ENCODE measurements at regions not wholly inside any gene's neighbourhood (a gene's known extent, or its start where the extent isn't known, plus 50 kb on each side); places are given as distances from the start of the nearest gene placed in this dataset.

DNA sequence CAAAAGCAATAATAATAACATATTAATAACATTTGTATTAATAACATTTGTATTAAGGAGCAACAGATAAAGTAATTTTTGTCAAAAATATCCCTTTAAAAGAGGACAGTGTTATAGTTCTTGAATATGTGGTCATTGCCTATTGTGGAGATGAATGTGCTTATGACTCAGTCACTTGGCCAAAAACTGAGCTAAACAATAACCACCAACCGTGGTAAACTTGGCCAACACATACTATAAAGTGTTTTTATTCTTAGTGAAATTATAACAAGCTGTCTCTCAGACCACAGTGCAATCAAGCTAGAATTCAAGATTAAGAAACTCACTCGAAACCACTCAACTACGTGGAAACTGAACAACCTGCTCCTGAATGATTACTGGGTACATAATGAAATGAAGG lies 159.2 kb upstream of the PLPPR1 start:
- DNase-seq (no peak), ATAC-seq (no peak)
- H3K27me3 ChIP-seq (ENCODE audit: low read depth): no peaks in the 10 kb centered on the region
- intact Hi-C loops (cut with DNase I): no loop called here
- no peak overlapping the region for H3K4me3 ChIP-seq
- TF ChIP-seq, protein P1, sequence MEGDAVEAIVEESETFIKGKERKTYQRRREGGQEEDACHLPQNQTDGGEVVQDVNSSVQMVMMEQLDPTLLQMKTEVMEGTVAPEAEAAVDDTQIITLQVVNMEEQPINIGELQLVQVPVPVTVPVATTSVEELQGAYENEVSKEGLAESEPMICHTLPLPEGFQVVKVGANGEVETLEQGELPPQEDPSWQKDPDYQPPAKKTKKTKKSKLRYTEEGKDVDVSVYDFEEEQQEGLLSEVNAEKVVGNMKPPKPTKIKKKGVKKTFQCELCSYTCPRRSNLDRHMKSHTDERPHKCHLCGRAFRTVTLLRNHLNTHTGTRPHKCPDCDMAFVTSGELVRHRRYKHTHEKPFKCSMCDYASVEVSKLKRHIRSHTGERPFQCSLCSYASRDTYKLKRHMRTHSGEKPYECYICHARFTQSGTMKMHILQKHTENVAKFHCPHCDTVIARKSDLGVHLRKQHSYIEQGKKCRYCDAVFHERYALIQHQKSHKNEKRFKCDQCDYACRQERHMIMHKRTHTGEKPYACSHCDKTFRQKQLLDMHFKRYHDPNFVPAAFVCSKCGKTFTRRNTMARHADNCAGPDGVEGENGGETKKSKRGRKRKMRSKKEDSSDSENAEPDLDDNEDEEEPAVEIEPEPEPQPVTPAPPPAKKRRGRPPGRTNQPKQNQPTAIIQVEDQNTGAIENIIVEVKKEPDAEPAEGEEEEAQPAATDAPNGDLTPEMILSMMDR (IDR thresholded peaks at IDR 0.05): no peak
- no peaks in the 10 kb centered on the region for H3K4me1 ChIP-seq
- H3K9me3 ChIP-seq: no peaks in the 10 kb centered on the region
- no peak overlapping the region for H3K27ac ChIP-seq
- H3K36me3 ChIP-seq: no peaks in the 10 kb centered on the region

DNA sequence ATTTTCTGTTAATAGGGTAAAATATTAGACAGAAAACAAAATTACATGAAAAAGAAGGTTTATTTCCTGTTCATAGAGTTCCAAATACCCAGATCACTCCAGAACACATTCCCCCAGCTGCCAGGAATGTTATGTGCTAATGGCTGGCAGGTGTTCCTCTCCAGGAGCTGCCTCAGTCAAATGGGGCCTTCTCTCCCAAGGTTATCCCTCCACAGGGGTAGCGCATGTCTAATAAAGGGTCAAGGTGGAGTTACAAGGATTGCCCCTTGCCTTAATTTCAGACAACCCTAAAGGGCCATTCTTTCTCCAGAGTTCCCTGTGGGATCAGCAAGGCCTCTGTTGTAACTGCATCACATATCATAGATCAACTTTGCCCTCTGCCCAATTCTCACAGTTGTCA lies 148.6 kb upstream of the PLPPR1 start:
- H3K27me3 ChIP-seq (ENCODE audit: low read depth): no peaks in the 10 kb centered on the region
- no peaks in the 10 kb centered on the region for H3K4me1 ChIP-seq
- TF ChIP-seq, protein P1 (IDR thresholded peaks at IDR 0.05): no peak
- intact Hi-C loops (cut with DNase I): no loop called here
- DNase-seq: no peak
- no peak overlapping the region for H3K27ac ChIP-seq
- H3K4me3 ChIP-seq: no peak overlapping the region
- ATAC-seq: no peak
- H3K9me3 ChIP-seq: no peaks in the 10 kb centered on the region
- H3K36me3 ChIP-seq: no peaks in the 10 kb centered on the region

GRCh38 chr9:100880284-100880683 lies 148.2 kb upstream of the PLPPR1 start:
- intact Hi-C loops (cut with DNase I): no loop called here
- DNase-seq: no peak
- H3K9me3 ChIP-seq: no peaks in the 10 kb centered on the region
- no peaks in the 10 kb centered on the region for H3K36me3 ChIP-seq
- no peaks in the 10 kb centered on the region for H3K4me1 ChIP-seq
- TF ChIP-seq, protein P1 (IDR thresholded peaks at IDR 0.05): no peak
- no peaks in the 10 kb centered on the region for H3K27me3 ChIP-seq (ENCODE audit: low read depth)
- no peak overlapping the region for H3K4me3 ChIP-seq
- H3K27ac ChIP-seq: no peak overlapping the region
- no peak for ATAC-seq

DNA sequence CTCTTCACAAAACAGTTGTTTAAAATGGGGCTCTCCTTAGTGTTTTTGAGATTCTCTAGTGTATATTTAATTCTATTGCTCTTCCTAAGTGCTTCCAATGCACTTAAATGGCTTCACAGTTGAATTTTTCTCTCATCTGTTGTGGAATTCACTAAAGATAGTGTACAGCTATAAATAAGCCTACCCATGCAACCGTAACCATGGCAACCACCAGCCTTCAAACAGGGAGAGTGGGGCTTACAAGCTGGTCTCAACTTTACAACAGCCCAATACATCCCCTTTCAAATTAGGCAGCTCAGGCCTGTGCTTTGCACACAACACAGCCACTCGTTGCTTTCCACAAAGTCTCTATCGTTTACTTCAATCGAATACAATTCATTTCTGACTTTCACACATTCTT lies 144.0 kb upstream of the PLPPR1 start:
- Histone ChIP-seq H3K27ac (no peak overlapping the region), H3K36me3 (no peaks in the 10 kb centered on the region), H3K4me3 (no peak overlapping the region), H3K27me3 (ENCODE audit: low read depth) (no peaks in the 10 kb centered on the region), H3K4me1 (no peaks in the 10 kb centered on the region), H3K9me3 (no peaks in the 10 kb centered on the region)
- TF ChIP-seq, protein P1 (IDR thresholded peaks at IDR 0.05): no peak
- intact Hi-C loops (cut with DNase I): no loop called here
- ATAC-seq: no peak
- DNase-seq: no peak

DNA sequence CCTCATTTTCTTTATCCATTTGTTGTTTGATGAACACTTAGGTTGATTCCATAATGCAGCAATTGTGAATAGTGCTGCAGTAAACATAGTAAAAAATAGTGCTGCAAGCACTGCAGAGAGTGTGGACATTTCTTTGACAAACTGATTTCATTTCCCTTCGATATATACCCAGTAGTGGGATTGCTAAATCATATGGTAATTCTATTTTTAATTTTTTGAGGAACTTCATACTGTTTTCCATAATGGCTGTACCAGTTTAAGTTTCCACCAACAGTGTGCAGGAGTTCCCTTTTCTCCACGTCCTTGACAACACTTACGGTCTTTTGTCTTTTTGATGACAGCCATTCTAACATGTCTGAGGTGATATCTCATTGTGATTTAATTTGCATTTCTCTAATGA lies 138.2 kb upstream of the PLPPR1 start:
- Histone ChIP-seq H3K27ac (no peak overlapping the region), H3K9me3 (no peaks in the 10 kb centered on the region), H3K36me3 (no peaks in the 10 kb centered on the region), H3K27me3 (ENCODE audit: low read depth) (no peaks in the 10 kb centered on the region), H3K4me1 (no peaks in the 10 kb centered on the region), H3K4me3 (no peak overlapping the region)
- DNase-seq (no peak), ATAC-seq (no peak)
- TF ChIP-seq, protein P1 (IDR thresholded peaks at IDR 0.05): no peak
- intact Hi-C loops (cut with DNase I): no loop called here

DNA sequence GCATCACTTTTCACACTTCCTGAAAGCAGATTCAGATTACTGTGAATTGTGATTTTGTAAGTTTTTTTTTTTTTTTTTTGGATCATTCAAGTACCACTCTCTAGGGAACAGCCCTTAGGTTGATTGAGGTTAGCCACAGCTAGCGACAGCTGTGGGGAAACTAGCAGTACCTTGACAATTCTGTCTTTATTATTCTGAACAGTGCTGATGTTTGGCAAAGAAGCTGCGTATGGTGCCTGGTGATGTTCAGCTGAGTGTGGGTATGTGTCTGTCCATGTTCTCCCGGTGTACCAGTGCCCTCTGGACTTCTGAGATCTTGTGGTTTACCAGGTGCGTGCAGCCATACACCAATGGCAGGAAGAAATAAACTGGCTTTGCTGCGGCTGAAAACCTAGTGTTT lies 117.3 kb upstream of the PLPPR1 start:
- Histone ChIP-seq H3K27me3 (ENCODE audit: low read depth) (no peaks in the 10 kb centered on the region), H3K27ac (no peak overlapping the region), H3K9me3 (no peaks in the 10 kb centered on the region), H3K4me3 (no peak overlapping the region), H3K4me1 (no peaks in the 10 kb centered on the region), H3K36me3 (no peaks in the 10 kb centered on the region)
- intact Hi-C loops (cut with DNase I): no loop called here
- ATAC-seq (no peak), DNase-seq (no peak)
- TF ChIP-seq, protein P1 (IDR thresholded peaks at IDR 0.05): no peak

All from lower lobe of right lung (tissue), 2 donors.